HEK293T (cell line): ENCODE measurements at regions not wholly inside any gene's neighbourhood (a gene's known extent, or its start where the extent isn't known, plus 50 kb on each side); places are given as distances from the start of the nearest gene placed in this dataset.

Experiments
- CTBP1 ChIP-seq: fragments of 450-650 bp; IDR thresholded peaks from 2 replicates; pipeline ENCODE4 v1.6.1; 2016; ENCODE audit warnings: borderline replicate concordance
- FOXM1 ChIP-seq: fragments of 450-650 bp; IDR thresholded peaks from 2 replicates; pipeline ENCODE4 v1.6.1; 2017; ENCODE audit warnings: mild to moderate bottlenecking, borderline replicate concordance
- SP1 ChIP-seq: fragments of 450-650 bp; IDR thresholded peaks from 2 replicates; pipeline ENCODE4 v1.6.1; 2017

GRCh38 chr3:70849911-70850699 is 537.7 kb upstream of the MDFIC2 start:
- TF ChIP-seq SP1 (no peak), FOXM1 (no peak), CTBP1 (no peak)
